Stimulated activated effector memory CD8-positive, alpha-beta T cell treated with anti-CD3 and anti-CD28 coated beads, Interleukin-12 subunit alpha, Interleukin-12 subunit beta, amount 100 ng/mL, for 72 hours (primary cell): ENCODE measurements at regions not wholly inside any gene's neighbourhood (a gene's known extent, or its start where the extent isn't known, plus 50 kb on each side); places are given as distances from the start of the nearest gene placed in this dataset.

Experiments used
- ATAC-seq: fragments of 150-1000 bp; cut with Tn5 transposase; 2 replicates; pipeline ENCODE4 v1.10.0; 2021
- DNase-seq, 2 donors: peaks; one replicate each; pipeline ENCODE4 v3.0.0; 2021 to 2022; ENCODE audit warnings: low spot score in 2 of 2
- H3K27ac Mint-ChIP-seq: one replicate; pipeline ENCODE4 v1.8.0; 2022; ENCODE audit warnings: mild to moderate bottlenecking, mixed read lengths
- H3K36me3 Mint-ChIP-seq: one replicate; pipeline ENCODE4 v1.8.0; 2022; ENCODE audit warnings: mild to moderate bottlenecking, mixed read lengths
- H3K4me1 Mint-ChIP-seq: one replicate; pipeline ENCODE4 v1.8.0; 2022; ENCODE audit warnings: mixed read lengths
- H3K4me3 Mint-ChIP-seq: one replicate; pipeline ENCODE4 v1.8.0; 2022; ENCODE audit warnings: mild to moderate bottlenecking, mixed read lengths
- H3K9me3 Mint-ChIP-seq: one replicate; pipeline ENCODE4 v1.8.0; 2022; ENCODE audit warnings: mixed read lengths

DNA sequence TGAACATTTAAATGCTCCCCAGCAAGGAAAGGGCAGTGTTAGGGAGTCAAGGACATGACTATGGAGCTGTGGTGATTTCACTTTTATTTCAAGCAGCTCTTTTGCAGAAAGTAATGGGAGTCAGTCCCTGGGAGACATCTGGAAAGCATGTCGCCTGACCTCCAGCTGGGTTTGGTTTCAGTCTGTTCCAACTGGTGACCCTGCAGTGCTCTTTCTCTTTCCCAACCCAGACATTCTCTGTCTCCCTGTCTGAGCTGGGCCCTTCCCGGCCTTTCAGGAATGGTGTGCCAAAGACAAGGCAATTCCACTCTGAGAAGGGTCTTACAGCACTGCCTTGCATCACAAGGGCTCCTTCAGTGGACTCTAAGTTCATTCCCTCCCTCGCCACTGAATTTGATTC, 323.2 kb downstream of the OSR1 start:
- no peak for DNase-seq
- no peaks in the 10 kb centered on the region for H3K4me1 Mint-ChIP-seq
- no peak for ATAC-seq
- no peaks in the 10 kb centered on the region for H3K36me3 Mint-ChIP-seq
- H3K27ac Mint-ChIP-seq = no peak overlapping the region
- no peak overlapping the region for H3K4me3 Mint-ChIP-seq
- H3K9me3 Mint-ChIP-seq = no peaks in the 10 kb centered on the region

GRCh38 chr2:19033240-19033639, 325.2 kb downstream of the OSR1 start:
- ATAC-seq (no peak), DNase-seq (no peak)
- Mint-ChIP-seq H3K27ac (no peak overlapping the region), H3K9me3 (no peaks in the 10 kb centered on the region), H3K4me3 (no peak overlapping the region), H3K4me1 (no peaks in the 10 kb centered on the region), H3K36me3 (no peaks in the 10 kb centered on the region)

- H3K36me3 Mint-ChIP-seq = no peaks in the 10 kb centered on the region
- H3K9me3 Mint-ChIP-seq = no peaks in the 10 kb centered on the region
- DNase-seq = no peak
- ATAC-seq = no peak
- no peaks in the 10 kb centered on the region for H3K4me1 Mint-ChIP-seq
- H3K4me3 Mint-ChIP-seq = no peak overlapping the region
- H3K27ac Mint-ChIP-seq = no peak overlapping the region
Observed at GRCh38 chr2:19031642-19032041, 326.8 kb downstream of the OSR1 start.

GRCh38 chr2:19029655-19030054, 328.8 kb downstream of the OSR1 start:
- DNase-seq = no peak
- Mint-ChIP-seq H3K27ac (no peak overlapping the region), H3K4me1 (no peaks in the 10 kb centered on the region), H3K9me3 (no peaks in the 10 kb centered on the region), H3K4me3 (no peak overlapping the region), H3K36me3 (no peaks in the 10 kb centered on the region)
- no peak for ATAC-seq

DNA sequence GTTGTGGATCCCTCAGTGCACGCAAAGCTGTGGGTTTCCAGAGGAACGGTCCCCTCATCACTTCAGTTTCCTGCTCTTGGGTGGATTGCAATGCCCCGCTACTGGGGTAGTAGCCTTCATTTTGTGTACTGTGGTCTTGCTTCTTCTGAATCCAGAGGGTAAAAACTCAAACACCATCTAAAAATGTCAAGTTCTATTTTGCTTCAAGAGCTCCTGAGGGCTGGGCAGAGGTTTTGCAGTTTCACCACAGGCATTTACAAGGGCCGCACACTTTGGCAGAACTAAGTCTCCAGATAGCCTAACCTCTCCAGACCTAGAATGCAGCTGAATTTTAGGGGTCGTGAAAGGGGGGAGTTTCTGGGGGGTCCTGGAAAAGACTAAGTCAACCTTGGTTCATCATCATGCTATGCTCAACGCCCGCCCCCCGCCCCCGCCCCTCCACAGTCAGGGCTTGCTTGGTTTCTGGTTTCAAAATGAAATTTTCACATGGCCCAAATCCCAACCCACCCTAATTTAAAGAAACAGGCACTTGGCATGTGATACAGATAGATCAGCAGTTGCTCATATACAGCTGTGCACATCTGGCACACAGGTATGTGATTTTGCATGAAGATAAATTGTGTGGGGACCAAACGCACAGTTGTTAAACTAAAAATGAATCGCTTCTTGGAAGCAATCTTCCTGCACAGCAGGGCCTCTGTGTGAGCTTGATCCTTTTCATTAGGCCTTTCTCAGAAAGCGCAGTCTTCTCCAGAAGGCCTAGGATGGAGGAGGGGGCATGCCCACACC, 329.6 kb downstream of the OSR1 start:
- H3K36me3 Mint-ChIP-seq = no peaks in the 10 kb centered on the region
- DNase-seq = no peak

GRCh38 chr2:19027626-19028025, 330.8 kb downstream of the OSR1 start:
- no peak overlapping the region for H3K27ac Mint-ChIP-seq
- no peaks in the 10 kb centered on the region for H3K9me3 Mint-ChIP-seq

More for the DNA sequence above, 329.6 kb downstream of the OSR1 start:
- no peaks in the 10 kb centered on the region for H3K9me3 Mint-ChIP-seq
- H3K4me3 Mint-ChIP-seq = no peak overlapping the region
- no peak for ATAC-seq
- H3K27ac Mint-ChIP-seq = no peak overlapping the region
- no peaks in the 10 kb centered on the region for H3K4me1 Mint-ChIP-seq

GRCh38 chr2:19026261-19026660, 332.2 kb downstream of the OSR1 start:
- Mint-ChIP-seq H3K36me3 (no peaks in the 10 kb centered on the region), H3K4me3 (no peak overlapping the region), H3K9me3 (no peaks in the 10 kb centered on the region), H3K4me1 (no peaks in the 10 kb centered on the region), H3K27ac (no peak overlapping the region)
- no peak for DNase-seq
- no peak for ATAC-seq

More at GRCh38 chr2:19027626-19028025, 330.8 kb downstream of the OSR1 start:
- no peak overlapping the region for H3K4me3 Mint-ChIP-seq
- no peaks in the 10 kb centered on the region for H3K4me1 Mint-ChIP-seq
- H3K36me3 Mint-ChIP-seq = no peaks in the 10 kb centered on the region
- DNase-seq (no peak), ATAC-seq (no peak)

GRCh38 chr2:19022334-19022733, 336.1 kb downstream of the OSR1 start:
- ATAC-seq (no peak), DNase-seq (no peak)
- Mint-ChIP-seq H3K36me3 (no peaks in the 10 kb centered on the region), H3K4me3 (no peak overlapping the region), H3K27ac (no peak overlapping the region), H3K4me1 (no peaks in the 10 kb centered on the region), H3K9me3 (peaks cover 8% of the 10 kb centered on the region)

- H3K4me3 Mint-ChIP-seq = no peak overlapping the region
- no peak overlapping the region for H3K27ac Mint-ChIP-seq
- H3K36me3 Mint-ChIP-seq = no peaks in the 10 kb centered on the region
- DNase-seq (no peak), ATAC-seq (no peak)
- H3K9me3 Mint-ChIP-seq = peaks cover 10% of the 10 kb centered on the region
- H3K4me1 Mint-ChIP-seq = no peaks in the 10 kb centered on the region
Observed at GRCh38 chr2:19021721-19022120, 336.7 kb downstream of the OSR1 start.

GRCh38 chr2:19021100-19021476, 337.3 kb downstream of the OSR1 start:
- Mint-ChIP-seq H3K36me3 (no peaks in the 10 kb centered on the region), H3K27ac (no peak overlapping the region), H3K4me1 (no peaks in the 10 kb centered on the region), H3K4me3 (no peak overlapping the region), H3K9me3 (peaks cover 10% of the 10 kb centered on the region)
- DNase-seq (no peak), ATAC-seq (no peak)

- Mint-ChIP-seq H3K27ac (no peak overlapping the region), H3K4me1 (no peaks in the 10 kb centered on the region), H3K9me3 (peaks cover 10% of the 10 kb centered on the region), H3K36me3 (no peaks in the 10 kb centered on the region), H3K4me3 (no peak overlapping the region)
- ATAC-seq (no peak), DNase-seq (no peak)
Observed at GRCh38 chr2:19020144-19021099, 338.0 kb downstream of the OSR1 start.

GRCh38 chr2:19009510-19009909, 348.9 kb downstream of the OSR1 start:
- DNase-seq (no peak), ATAC-seq (no peak)
- Mint-ChIP-seq H3K36me3 (no peaks in the 10 kb centered on the region), H3K4me3 (no peak overlapping the region), H3K9me3 (no peaks in the 10 kb centered on the region), H3K4me1 (no peaks in the 10 kb centered on the region), H3K27ac (no peak overlapping the region)

GRCh38 chr2:19003554-19003953, 354.9 kb downstream of the OSR1 start:
- ATAC-seq (no peak), DNase-seq (no peak)
- H3K4me1 Mint-ChIP-seq = no peaks in the 10 kb centered on the region
- no peak overlapping the region for H3K27ac Mint-ChIP-seq
- H3K36me3 Mint-ChIP-seq = no peaks in the 10 kb centered on the region
- H3K4me3 Mint-ChIP-seq = no peak overlapping the region
- peaks cover 3% of the 10 kb centered on the region for H3K9me3 Mint-ChIP-seq

DNA sequence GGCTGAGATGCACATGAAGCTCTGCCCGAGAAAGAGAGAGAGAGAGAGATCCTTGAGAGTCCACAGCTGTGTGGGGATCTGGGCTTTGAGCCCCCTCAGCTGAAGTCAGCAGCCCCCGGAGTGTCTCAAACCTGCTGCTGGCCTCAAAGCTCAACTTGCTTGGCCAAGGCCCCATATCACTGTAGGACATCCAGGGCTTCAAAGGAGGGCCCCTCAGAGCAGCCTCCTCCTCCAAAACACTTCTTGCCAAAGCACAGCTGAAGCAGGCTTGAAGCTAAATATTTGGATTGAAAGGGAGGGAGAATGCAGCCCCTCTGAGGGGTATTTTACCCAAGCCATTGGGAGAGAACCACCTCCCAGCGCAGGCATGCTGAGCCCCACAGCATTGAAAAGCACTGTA, 357.6 kb downstream of the OSR1 start:
- Mint-ChIP-seq H3K9me3 (peaks cover 3% of the 10 kb centered on the region), H3K27ac (no peak overlapping the region), H3K4me3 (no peak overlapping the region), H3K4me1 (no peaks in the 10 kb centered on the region), H3K36me3 (no peaks in the 10 kb centered on the region)
- DNase-seq (no peak), ATAC-seq (peak; percentile 11)

DNA sequence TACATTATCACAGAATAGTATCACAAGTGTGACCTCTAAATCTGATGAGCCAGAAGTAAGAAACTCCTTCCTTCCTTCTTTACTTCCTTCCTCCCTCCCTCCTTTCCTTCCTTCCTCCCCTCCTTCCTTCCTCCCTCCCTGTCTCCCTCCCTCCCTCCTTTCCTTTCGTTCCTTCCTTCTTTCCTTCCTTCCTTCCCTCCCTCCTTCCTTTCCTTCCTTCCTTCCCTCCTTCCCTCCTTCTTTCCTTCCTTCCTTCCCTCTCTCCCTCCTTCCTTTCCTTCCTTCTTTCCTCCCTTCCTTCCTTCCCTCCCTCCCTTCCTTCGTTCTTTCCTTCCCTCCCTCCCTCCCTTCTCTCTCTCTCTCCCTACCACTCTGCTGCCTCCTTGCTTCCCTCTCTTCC, 359.2 kb downstream of the OSR1 start:
- H3K4me1 Mint-ChIP-seq = no peaks in the 10 kb centered on the region
- DNase-seq = no peak
- no peaks in the 10 kb centered on the region for H3K36me3 Mint-ChIP-seq
- H3K9me3 Mint-ChIP-seq = peaks cover 3% of the 10 kb centered on the region
- H3K4me3 Mint-ChIP-seq = no peak overlapping the region
- ATAC-seq = no peak
- no peak overlapping the region for H3K27ac Mint-ChIP-seq

DNA sequence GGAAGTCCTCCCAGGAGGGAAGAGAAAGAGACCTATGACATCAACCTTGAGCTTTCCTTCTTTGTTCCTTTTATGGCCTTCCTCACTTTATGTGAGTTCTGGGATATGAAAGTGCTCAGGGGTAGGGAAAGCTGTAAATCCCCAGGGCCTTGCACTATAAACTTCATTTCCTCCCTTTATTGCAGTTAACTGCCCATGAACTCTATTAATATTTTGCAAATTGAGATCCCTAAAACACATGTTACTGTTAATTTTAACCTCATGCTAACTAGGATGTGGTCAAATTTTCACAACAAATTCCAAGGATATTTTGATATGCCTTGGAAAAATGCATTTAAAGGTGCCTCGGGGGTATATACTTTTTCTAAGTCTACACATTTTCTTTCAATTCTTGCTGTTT, 359.9 kb downstream of the OSR1 start:
- ATAC-seq = no peak
- Mint-ChIP-seq H3K9me3 (peaks cover 3% of the 10 kb centered on the region), H3K36me3 (no peaks in the 10 kb centered on the region), H3K4me3 (no peak overlapping the region), H3K27ac (no peak overlapping the region), H3K4me1 (no peaks in the 10 kb centered on the region)
- DNase-seq = no peak
